HCT116 (cell line): ENCODE measurements at regions not wholly inside any gene's neighbourhood (a gene's known extent, or its start where the extent isn't known, plus 50 kb on each side); places are given as distances from the start of the nearest gene placed in this dataset.

Experiments
- CTCF ChIP-seq, 3 experiments: fragments of 200-600 bp in 1 of 3; sonication (generic) in 1 of 3; IDR thresholded peaks in 2 of 3; conservative IDR thresholded peaks in 1 of 3; 2 replicates each; pipeline ENCODE4 v1.5.1; 2012 to 2017; ENCODE audit warnings: low read depth in 2 of 3, low read length in 2 of 3, antibody characterized with exemption in 1 of 3, borderline replicate concordance in 1 of 3, control low read depth in 1 of 3, mild to moderate bottlenecking in 1 of 3, mixed read lengths in 1 of 3, mixed run types in 1 of 3, moderate library complexity in 1 of 3; ENCODE audit not compliant: insufficient read depth in 1 of 3
- EZH2 ChIP-seq: fragments of 200-600 bp; sonication (generic); IDR thresholded peaks from 2 replicates; pipeline ENCODE4 v1.6.1; 2017; ENCODE audit warnings: antibody characterized with exemption, mixed run types
- EZH2phosphoT487 ChIP-seq: fragments of 200-600 bp; IDR thresholded peaks from 2 replicates; pipeline ENCODE4 v1.6.1; 2018; ENCODE audit warnings: antibody characterized with exemption, borderline replicate concordance
- POLR2AphosphoS5 ChIP-seq: IDR thresholded peaks from 2 replicates; pipeline ENCODE4 v1.6.1; 2011; ENCODE audit warnings: mild to moderate bottlenecking, low read depth, low read length, moderate library complexity

- TF ChIP-seq EZH2 (no peak), EZH2phosphoT487 (no peak), POLR2AphosphoS5 (no peak), CTCF (IDR thresholded peaks at IDR 0.05 in 2 of 3, conservative IDR thresholded peaks at IDR 0.05 in 1 of 3; ENCODE audit: borderline replicate concordance in 1 of 3, insufficient read depth in 1 of 3, low read depth in 2 of 3, low read length in 2 of 3) (no peak)
Measured at GRCh38 chr1:99438656-99439230, 174.5 kb downstream of the PLPPR4 start.
